ENCODE measurements at regions not wholly inside any gene's neighbourhood (a gene's known extent, or its start where the extent isn't known, plus 50 kb on each side); places are given as distances from the start of the nearest gene placed in this dataset.

DNA sequence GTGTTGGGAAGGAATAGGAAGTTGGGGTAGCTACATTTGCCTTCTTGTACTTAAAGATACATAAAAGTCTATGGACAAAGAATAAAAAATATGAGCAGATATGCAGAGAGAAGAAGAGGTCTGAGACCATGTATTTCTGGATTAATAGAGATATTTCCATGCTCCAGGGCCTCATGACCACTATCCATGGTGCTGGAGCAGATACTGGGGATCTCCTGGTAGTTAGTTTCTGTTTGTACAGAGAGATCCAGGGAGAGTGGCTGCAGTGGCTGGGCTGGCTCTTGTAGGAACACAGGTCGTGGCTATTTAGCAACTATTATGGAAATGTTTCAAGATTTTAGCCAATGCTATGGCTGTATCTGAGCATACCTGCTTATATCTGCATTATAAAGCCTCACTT is 184.2 kb upstream of the TMEM161B start:
- TF ChIP-seq PAX8 (IDR thresholded peaks at IDR 0.05) (no peak), EGR1 (IDR thresholded peaks at IDR 0.05; ENCODE audit: borderline replicate concordance in 1 of 2, low read depth in 2 of 2, low read length in 2 of 2) (no peak), BMI1 (IDR thresholded peaks at IDR 0.05; ENCODE audit: borderline replicate concordance) (no peak)
- TF ChIP-seq, protein P1, sequence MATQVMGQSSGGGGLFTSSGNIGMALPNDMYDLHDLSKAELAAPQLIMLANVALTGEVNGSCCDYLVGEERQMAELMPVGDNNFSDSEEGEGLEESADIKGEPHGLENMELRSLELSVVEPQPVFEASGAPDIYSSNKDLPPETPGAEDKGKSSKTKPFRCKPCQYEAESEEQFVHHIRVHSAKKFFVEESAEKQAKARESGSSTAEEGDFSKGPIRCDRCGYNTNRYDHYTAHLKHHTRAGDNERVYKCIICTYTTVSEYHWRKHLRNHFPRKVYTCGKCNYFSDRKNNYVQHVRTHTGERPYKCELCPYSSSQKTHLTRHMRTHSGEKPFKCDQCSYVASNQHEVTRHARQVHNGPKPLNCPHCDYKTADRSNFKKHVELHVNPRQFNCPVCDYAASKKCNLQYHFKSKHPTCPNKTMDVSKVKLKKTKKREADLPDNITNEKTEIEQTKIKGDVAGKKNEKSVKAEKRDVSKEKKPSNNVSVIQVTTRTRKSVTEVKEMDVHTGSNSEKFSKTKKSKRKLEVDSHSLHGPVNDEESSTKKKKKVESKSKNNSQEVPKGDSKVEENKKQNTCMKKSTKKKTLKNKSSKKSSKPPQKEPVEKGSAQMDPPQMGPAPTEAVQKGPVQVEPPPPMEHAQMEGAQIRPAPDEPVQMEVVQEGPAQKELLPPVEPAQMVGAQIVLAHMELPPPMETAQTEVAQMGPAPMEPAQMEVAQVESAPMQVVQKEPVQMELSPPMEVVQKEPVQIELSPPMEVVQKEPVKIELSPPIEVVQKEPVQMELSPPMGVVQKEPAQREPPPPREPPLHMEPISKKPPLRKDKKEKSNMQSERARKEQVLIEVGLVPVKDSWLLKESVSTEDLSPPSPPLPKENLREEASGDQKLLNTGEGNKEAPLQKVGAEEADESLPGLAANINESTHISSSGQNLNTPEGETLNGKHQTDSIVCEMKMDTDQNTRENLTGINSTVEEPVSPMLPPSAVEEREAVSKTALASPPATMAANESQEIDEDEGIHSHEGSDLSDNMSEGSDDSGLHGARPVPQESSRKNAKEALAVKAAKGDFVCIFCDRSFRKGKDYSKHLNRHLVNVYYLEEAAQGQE (IDR thresholded peaks at IDR 0.05; ENCODE audit: low read depth, low read length): peak; percentile 65
- H3K9me3 ChIP-seq (replicated peaks; ENCODE audit: control insufficient read depth, insufficient read depth, low read length): no peaks in the 10 kb centered on the region
- no peak overlapping the region for H3K27ac ChIP-seq (ENCODE audit: control insufficient read depth, insufficient read depth)
- no peaks in the 10 kb centered on the region for H3K36me3 ChIP-seq (ENCODE audit: control insufficient read depth in 2 of 2, insufficient read depth in 2 of 2, low read length in 1 of 2)
- intact Hi-C loops (cut with micrococcal nuclease; ENCODE audit: unreplicated experiment) (no loop called here), in situ Hi-C loops (cut with MboI) (no loop called here)
- ChIA-PET RAD21 (ENCODE audit: unreplicated experiment) (no interaction called here), CTCF (no interaction called here), POLR2A (no interaction called here), SMC1A (ENCODE audit: uncharacterized antibody, unreplicated experiment) (no interaction called here)
- no peak overlapping the region for H3K4me3 ChIP-seq
- H3K4me1 ChIP-seq (ENCODE audit: control insufficient read depth, insufficient read depth, low read length): no peaks in the 10 kb centered on the region
- WGBS (ENCODE audit: insufficient coverage, insufficient replicate concordance, low lambda C conversion rate, missing lambda C conversion rate): 6% methylated on average over 1 of the region's 1 CpG
- no peaks in the 10 kb centered on the region for H3K79me2 ChIP-seq (ENCODE audit: control insufficient read depth, insufficient read depth, low read length)
- no peak overlapping the region for H2AFZ ChIP-seq (ENCODE audit: control insufficient read depth, low read depth, low read length)
- FAIRE-seq: no peak
- BruUV-seq (replicated peaks): no TSS peak
- H4K20me1 ChIP-seq (ENCODE audit: control insufficient read depth, insufficient read depth): no peaks in the 10 kb centered on the region
- ATAC-seq: no peak
- no peak overlapping the region for H3K9ac ChIP-seq (ENCODE audit: control insufficient read depth, insufficient read depth, low read length)
- peaks cover 0 to 1% of the 10 kb centered on the region in 2 experiments; a peak in 1 of 4 replicates for H3K27me3 ChIP-seq (replicated peaks in 1 of 2; ENCODE audit: control insufficient read depth in 2 of 2, insufficient read depth in 2 of 2, low read length in 1 of 2)
- no peak overlapping the region for H3K4me2 ChIP-seq (ENCODE audit: control insufficient read depth, insufficient read depth)
- no peak for DNase-seq (ENCODE audit: low read depth, low spot score)

DNA sequence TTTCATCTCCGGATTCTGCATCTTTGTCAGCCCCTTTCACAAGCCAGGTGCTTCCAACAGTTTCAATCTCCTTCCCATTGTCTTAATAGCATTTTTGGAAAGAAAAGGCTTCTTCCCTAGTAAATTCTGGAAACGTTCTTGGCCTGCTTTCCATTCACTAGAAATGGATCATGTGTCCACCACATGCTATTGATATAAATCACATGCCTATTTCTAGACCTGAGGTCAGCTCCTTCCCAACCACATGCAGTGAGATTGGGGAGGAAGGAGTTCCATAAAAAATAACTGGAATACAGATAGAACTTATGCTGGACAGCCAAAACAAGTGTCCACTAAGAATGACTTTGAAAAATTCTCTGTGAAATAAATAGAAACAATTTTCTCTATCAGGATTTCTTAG is 181.6 kb upstream of the TMEM161B start:
- no peak overlapping the region for H3K27ac ChIP-seq (ENCODE audit: control insufficient read depth, insufficient read depth)
- H2AFZ ChIP-seq (ENCODE audit: control insufficient read depth, low read depth, low read length): no peak overlapping the region
- intact Hi-C loops (cut with micrococcal nuclease; ENCODE audit: unreplicated experiment): no loop called here
- no peak overlapping the region for H3K4me3 ChIP-seq
- DNase-seq (ENCODE audit: low read depth, low spot score) (no peak), ATAC-seq (no peak), FAIRE-seq (no peak)
- no peaks in the 10 kb centered on the region for H3K9me3 ChIP-seq (replicated peaks; ENCODE audit: control insufficient read depth, insufficient read depth, low read length)
- WGBS (ENCODE audit: insufficient coverage, insufficient replicate concordance, low lambda C conversion rate, missing lambda C conversion rate): 31% methylated on average over 2 of the region's 2 CpGs
- H3K27me3 ChIP-seq (replicated peaks in 1 of 2; ENCODE audit: control insufficient read depth in 2 of 2, insufficient read depth in 2 of 2, low read length in 1 of 2): peaks cover 0 to 1% of the 10 kb centered on the region in 2 experiments; a peak in 1 of 4 replicates
- H4K20me1 ChIP-seq (ENCODE audit: control insufficient read depth, insufficient read depth): no peaks in the 10 kb centered on the region
- RAD21 ChIA-PET (ENCODE audit: unreplicated experiment): no interaction called here
- H3K79me2 ChIP-seq (ENCODE audit: control insufficient read depth, insufficient read depth, low read length): no peaks in the 10 kb centered on the region
- H3K36me3 ChIP-seq (ENCODE audit: control insufficient read depth in 2 of 2, insufficient read depth in 2 of 2, low read length in 1 of 2): no peaks in the 10 kb centered on the region
- in situ Hi-C loops (cut with MboI): no loop called here
- POLR2A ChIA-PET: no interaction called here
- H3K4me2 ChIP-seq (ENCODE audit: control insufficient read depth, insufficient read depth): no peak overlapping the region
- CTCF ChIA-PET: no interaction called here
- no peak overlapping the region for H3K9ac ChIP-seq (ENCODE audit: control insufficient read depth, insufficient read depth, low read length)
- BruUV-seq (replicated peaks): no TSS peak
- SMC1A ChIA-PET (ENCODE audit: uncharacterized antibody, unreplicated experiment): no interaction called here
- H3K4me1 ChIP-seq (ENCODE audit: control insufficient read depth, insufficient read depth, low read length): no peaks in the 10 kb centered on the region
- TF ChIP-seq DPF2 (IDR thresholded peaks at IDR 0.05): no peak
- TF ChIP-seq HDAC6 (IDR thresholded peaks at IDR 0.05; ENCODE audit: unreplicated experiment): no peak
- TF ChIP-seq, protein P2, sequence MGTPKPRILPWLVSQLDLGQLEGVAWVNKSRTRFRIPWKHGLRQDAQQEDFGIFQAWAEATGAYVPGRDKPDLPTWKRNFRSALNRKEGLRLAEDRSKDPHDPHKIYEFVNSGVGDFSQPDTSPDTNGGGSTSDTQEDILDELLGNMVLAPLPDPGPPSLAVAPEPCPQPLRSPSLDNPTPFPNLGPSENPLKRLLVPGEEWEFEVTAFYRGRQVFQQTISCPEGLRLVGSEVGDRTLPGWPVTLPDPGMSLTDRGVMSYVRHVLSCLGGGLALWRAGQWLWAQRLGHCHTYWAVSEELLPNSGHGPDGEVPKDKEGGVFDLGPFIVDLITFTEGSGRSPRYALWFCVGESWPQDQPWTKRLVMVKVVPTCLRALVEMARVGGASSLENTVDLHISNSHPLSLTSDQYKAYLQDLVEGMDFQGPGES (IDR thresholded peaks at IDR 0.05): no peak
- TF ChIP-seq TCF12 (IDR thresholded peaks at IDR 0.05; ENCODE audit: low read depth, low read length): no peak
- no peak for TF ChIP-seq CREM (IDR thresholded peaks at IDR 0.05; ENCODE audit: low read depth)
- TF ChIP-seq SUPT20H (IDR thresholded peaks at IDR 0.05; ENCODE audit: borderline replicate concordance, control insufficient read depth, low read depth, low read length): no peak
- TF ChIP-seq, protein P3, sequence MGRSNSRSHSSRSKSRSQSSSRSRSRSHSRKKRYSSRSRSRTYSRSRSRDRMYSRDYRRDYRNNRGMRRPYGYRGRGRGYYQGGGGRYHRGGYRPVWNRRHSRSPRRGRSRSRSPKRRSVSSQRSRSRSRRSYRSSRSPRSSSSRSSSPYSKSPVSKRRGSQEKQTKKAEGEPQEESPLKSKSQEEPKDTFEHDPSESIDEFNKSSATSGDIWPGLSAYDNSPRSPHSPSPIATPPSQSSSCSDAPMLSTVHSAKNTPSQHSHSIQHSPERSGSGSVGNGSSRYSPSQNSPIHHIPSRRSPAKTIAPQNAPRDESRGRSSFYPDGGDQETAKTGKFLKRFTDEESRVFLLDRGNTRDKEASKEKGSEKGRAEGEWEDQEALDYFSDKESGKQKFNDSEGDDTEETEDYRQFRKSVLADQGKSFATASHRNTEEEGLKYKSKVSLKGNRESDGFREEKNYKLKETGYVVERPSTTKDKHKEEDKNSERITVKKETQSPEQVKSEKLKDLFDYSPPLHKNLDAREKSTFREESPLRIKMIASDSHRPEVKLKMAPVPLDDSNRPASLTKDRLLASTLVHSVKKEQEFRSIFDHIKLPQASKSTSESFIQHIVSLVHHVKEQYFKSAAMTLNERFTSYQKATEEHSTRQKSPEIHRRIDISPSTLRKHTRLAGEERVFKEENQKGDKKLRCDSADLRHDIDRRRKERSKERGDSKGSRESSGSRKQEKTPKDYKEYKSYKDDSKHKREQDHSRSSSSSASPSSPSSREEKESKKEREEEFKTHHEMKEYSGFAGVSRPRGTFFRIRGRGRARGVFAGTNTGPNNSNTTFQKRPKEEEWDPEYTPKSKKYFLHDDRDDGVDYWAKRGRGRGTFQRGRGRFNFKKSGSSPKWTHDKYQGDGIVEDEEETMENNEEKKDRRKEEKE (IDR thresholded peaks at IDR 0.05): no peak
- TF ChIP-seq MTA2 (IDR thresholded peaks at IDR 0.05; ENCODE audit: low read depth): no peak

Data from GM12878 (cell line).